GM21528 (cell line): ENCODE measurements at regions not wholly inside any gene's neighbourhood (a gene's known extent, or its start where the extent isn't known, plus 50 kb on each side); places are given as distances from the start of the nearest gene placed in this dataset.
A peak's percentile ranks its signal among the peaks of the same experiment; 100 is the strongest.

Experiments
- ATAC-seq: cut with Tn5 transposase; IDR thresholded peaks from one replicate; pipeline ENCODE4 v1.9.1; 2021; ENCODE audit warnings: mild to moderate bottlenecking, moderate library complexity; ENCODE audit not compliant: unreplicated experiment, low FRiP score

DNA sequence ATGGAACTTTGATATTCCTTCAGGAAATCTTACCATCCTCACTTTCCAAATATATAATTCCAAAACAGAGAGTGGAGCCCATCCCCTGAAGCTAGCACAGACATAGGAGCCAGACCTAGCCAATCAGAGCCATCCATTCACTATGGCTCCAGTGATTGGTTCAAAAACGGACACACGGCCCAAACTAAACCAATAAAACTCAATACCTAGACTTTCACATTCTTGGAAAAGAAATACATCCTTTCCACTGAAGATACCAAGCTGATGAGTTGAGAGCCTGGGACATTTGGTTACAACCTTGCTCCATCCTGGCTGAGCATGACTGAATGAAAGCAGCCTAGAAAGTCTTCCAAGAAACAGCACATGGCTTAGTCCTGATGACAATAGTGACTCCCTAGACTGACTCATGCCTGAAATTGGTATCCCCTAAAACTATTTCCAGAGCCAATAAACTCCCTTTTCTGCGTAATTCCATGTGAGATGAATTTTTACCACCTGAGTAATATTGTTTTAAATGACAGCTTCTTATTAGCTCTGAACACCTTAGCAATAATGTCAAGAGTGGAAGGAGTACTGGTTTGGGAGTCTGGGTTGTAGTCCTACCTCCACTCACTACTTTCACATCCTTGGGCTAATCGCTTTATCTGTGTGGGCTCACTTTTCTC, 189.6 kb upstream of the LNX1 start:
- no peak for ATAC-seq

DNA sequence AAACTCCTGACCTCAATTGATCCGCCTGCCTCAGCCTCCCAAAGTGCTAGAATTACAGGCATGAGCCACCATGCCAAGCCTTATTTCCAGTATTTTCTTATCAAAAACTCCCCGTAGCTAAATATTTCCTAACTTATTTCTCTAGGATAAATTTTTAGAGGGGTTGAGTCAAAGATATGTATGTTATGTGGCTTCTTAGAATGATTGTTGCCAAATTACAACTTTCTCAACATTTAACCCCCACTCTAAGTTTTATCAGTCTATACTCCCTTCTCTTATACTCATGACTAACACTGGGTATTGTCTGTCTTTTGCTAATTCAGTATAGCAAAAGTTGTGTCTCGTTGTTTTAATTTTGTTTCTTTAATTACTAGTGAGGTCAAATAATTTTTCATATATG, 187.7 kb upstream of the LNX1 start:
- no peak for ATAC-seq

DNA sequence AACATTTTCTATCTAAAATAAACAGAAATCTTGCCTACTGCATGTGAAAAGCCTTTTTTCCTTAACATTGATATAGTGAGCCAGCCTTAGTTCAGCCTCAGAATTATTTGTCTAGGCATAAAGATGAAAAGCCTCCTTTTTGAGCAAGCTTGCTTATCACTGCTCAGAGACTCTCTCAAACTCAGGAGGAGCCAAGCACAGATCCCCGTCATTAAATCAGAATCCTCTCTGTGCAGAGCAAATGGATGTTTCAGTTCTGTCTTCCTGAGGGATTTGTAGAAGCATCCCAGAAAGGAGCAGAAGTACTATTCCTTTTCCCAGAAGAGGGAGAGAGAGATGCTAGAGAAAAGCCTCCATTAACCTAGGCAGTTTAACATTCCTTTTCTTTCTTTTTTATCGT, 186.9 kb upstream of the LNX1 start:
- ATAC-seq = no peak

DNA sequence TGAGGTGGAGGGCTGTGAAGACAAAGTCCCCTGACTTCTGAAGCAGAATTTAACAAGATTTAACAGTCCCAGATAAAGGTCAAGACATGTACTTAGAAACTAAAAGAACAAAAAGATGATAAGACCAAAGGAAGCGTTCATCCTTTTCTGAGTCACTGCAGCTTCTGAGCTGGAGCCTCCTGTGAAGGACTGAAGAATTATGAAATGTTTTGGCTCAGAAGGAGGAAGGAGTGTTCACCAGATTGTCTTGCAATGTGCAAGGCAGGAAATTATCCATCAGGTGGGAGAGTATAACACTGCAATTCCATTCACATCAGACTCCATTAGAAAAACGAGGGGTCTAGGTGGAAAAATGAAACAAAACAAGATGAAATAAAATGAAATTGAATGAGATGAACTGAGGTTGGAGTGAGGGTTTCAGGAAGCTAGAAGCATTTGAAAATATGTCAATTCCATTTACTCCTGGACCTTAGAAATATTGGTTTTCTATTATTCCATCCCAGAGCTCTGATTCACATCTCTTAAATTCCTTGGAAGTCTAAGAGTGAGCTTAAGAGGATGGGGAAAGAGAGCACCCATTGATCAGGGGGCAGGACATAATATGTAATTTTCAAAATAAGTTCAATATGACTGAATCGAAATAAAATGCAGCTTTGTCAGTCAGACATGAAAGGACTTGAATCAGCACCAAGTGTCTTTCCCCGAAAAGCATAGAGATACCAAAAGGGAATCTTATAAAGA, 186.1 kb upstream of the LNX1 start:
- ATAC-seq = no peak

DNA sequence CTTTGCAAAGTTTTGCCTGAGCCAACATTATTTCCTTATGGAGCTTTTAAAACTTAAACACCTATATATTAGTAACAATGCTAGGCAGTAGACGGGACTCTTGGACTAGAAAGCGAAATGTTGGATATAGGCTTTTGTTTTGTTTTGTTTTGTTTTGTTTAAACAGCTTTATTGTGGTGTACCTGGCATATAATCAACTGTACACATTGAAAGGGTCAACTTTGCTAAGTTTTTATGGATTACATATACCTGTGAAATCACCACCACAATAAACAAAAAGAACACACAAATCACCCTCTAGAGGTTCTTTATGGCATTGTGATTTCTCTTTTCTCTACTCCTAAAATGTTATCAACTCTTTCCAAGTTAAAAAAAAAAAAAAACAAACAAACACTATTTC, 184.9 kb upstream of the LNX1 start:
- no peak for ATAC-seq

DNA sequence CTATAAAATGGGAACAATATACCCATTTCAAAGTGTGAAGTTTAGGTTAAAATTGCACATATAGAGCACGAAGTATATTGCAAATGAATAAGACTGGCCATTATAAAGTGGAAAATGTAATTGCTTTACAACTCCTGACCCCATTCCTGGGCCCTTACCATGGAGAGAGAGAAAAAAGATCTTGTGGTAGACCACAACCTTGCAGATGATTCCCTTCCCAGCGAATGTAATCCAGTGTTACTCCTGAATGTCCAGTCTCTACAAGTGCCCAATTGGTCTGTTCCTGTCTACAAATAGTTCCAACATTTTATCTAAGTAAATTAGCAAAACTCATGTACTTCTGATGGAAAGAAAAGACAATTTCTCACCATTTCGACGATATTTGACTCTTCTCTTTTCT, 184.1 kb upstream of the LNX1 start:
- ATAC-seq = no peak

DNA sequence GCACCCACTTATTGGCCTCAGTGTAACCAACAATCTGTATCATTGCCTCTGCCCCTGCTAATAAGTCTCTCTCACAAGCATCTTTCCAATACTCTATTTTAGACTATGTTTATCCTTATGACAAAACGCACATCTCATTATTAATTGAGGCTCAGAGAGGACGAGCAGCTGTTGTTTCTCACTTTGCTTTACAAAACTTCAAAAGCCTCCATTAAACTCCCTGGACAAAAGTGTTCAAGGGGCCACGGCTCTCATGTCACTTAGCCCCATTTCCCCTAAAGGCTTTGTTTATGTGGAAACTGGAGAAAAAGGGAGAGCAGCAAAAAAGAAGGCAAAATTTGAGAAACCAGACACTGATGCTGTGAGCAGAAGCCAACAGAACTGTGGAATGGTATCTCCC, 180.0 kb upstream of the LNX1 start:
- ATAC-seq = no peak

DNA sequence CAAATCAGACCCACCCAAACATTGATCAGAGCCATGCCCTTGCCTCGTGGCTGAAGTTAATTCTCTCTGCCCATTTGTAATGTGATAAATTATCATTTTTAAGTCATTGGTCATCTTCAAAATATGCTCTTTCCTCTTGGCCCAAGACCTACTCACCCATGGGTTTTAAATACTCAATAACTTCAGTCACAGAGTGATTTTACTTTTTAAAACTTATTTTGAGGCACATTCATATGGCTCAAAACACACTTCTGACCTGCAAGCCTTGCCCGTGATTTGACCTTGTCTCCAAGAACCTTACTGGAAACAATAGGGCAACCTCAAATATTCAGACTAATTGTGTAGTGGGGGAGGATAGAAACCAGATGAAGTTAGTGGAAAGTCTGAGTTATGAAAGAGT, 176.2 kb upstream of the LNX1 start:
- no peak for ATAC-seq

DNA sequence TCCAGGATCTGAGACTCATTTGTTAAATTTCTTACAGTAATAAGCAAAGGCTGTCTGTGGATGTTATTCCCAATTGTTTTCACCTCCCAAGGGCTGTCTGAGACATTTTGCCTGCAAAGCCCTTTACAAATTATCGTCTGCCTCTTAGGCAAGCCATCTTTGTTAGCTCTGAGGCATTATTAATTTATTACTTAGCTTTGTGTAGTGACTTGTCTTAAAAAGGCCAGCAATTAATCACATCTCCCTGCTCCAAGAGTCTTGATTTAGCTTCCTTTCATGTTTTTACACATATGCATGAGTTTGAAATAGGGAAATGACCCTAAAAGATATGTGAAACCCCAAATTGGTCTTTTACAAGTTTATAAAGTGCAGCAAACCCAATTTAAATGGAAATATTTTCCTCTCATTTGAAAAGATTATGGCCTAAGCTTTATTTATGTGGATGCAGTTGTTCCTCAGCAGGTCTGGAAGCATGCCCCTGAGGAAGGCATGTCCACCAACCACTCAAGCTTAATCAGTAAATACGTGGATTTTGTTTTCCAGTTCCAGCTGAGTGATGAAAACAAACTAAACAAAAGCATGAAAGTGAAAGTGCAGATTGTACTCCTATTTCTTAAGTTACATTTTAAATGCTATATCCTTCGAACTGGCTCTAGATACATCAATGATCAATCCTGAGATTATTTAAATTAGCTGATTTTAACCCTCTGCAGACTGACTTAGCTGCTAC, 173.6 kb upstream of the LNX1 start:
- ATAC-seq = no peak

DNA sequence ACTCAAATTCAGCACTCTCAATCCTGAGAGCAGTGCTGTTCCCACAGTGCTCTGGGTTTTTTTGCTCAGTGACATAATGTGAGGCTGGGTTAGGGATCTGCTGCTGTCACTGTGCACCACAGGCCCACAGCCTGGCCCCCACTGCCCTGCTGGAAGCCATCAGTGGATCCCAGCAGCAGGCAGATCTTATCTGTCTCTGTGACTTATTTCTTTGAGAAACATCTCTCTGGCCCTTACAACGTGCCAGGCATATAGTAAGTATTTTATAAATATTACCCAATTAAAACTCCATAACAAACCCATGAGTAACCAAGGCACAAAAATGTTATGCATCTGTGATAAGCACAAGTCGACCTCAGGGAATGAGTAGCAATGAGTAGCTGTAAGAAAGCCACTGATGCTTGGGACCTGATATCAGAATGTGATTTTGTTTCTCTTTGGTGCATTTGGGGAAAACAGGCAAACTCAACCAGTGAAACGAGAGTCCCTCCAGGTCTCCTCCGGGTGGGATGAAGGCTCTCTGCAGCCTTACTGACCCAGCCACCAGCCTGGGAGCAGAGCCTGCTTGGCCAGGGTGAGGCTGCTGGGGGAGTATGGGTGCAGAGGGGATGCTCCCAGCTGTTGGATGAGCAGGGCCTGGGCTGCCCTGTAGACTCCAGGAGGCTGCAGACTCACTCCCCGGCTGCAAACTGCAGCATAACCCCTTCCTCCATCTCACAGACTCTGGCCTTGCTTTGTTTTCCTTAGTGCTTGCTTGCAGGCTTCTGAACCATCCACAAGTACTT, 172.7 kb upstream of the LNX1 start:
- no peak for ATAC-seq

DNA sequence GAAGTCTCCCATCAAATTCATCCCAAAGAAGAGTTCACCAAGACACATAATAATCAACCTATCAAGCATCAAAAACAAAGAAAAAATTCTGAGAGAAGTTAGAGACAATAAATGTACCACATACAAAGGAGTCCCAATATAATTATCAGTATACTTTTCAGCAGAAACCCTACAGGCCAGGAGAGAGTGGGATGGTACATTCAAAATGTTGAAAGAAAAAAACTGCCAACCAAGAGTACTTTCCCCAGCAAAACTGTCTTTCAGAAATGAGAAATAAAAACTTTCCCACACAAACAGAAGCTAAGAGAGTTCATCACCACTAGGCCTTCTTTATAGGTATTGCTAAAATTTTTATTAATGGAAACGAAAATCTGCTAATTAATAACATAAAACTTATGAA, 164.4 kb upstream of the LNX1 start:
- no peak for ATAC-seq

DNA sequence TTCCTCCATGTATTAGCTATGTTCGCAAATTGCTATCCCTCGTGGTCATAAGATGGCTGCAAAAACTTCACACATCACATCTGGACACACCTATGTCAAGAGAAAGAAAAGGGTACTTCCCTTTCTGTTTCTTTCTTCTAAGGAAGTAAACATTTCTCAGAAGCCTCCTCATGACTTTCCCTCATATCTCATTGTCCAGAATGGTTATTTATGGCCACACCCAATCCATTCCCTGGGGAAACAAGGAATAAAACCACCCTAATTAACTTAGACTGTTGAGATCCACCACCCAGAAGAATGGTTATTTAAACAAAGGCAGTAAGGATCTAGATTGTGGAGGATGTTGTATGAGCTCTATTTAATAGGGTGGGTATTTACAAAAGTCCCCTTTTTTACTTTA, 160.8 kb upstream of the LNX1 start:
- no peak for ATAC-seq

DNA sequence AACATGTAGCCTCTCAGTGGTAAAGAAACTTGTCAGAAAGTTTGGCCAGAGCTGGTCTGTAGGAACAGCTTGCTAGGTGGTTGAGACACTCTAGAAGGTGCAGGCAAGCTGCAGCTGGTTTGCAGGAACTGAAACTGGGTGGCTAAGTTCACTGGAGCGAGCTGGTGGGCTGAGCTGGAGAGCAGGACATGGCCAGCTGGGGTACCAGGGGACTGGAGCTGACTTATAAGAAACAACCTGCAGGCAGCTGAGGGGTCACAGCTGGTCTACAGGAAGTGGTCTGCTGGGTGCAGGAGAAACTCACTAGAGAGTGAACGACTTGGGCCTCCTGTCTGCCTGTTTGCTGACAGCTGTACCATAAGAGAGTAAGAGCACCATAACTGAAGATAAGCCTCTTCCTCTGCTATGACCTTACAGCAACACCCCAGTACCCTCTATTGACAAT, 157.1 kb upstream of the LNX1 start:
- ATAC-seq = peak; percentile 98

DNA sequence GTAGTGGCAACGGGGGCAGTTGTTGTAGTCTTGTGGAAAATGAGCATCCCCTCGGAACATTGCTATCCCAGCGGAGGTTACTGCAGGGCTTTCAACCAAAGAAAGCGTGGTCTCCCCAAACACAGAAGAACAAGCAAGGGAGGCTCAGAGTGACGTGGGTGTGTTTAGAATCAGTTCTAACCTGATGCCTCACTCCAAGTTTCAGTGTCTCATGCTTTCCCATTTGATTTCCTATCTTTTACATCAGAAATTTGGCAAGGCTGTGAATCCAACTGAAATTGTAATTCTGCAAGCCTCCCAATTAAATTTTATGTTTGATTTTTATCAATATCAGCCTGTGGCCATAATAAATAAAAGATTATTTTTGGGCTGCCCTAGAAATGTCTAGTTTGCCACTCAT, 156.1 kb upstream of the LNX1 start:
- ATAC-seq = no peak

DNA sequence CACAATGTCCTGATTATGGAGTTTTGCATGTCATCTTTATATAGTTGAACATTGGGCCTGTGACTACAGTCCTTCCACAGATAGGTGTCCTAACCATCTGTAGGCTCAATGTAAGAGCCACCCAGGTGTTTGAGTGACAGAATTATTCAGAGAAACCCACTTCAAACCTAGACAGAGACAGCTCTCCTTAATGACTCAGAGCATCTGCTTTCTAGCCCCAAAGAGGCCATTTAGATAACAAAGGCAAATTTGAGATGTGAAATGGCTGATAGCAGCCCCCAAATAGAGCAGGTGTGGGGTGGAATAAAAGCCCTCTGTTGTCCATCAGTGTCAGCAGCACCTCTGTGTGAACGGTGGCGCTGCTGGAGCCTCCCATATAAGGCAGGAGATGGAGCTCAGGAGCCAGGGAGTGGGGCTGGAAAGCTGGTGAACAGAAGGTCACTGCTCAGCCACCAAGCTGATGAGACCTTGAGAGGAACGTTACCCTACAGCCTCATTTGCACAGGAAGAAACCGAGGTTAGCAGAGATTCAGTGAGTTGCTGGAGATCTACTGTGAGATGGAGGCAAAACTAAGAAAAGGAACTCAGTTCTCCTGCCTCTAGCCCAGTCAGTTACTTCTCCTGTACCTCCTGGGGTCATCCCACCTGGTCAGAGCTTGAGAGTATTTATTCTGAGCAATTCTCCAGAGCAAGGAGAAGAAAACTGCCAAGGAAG, 153.3 kb upstream of the LNX1 start:
- ATAC-seq = no peak

DNA sequence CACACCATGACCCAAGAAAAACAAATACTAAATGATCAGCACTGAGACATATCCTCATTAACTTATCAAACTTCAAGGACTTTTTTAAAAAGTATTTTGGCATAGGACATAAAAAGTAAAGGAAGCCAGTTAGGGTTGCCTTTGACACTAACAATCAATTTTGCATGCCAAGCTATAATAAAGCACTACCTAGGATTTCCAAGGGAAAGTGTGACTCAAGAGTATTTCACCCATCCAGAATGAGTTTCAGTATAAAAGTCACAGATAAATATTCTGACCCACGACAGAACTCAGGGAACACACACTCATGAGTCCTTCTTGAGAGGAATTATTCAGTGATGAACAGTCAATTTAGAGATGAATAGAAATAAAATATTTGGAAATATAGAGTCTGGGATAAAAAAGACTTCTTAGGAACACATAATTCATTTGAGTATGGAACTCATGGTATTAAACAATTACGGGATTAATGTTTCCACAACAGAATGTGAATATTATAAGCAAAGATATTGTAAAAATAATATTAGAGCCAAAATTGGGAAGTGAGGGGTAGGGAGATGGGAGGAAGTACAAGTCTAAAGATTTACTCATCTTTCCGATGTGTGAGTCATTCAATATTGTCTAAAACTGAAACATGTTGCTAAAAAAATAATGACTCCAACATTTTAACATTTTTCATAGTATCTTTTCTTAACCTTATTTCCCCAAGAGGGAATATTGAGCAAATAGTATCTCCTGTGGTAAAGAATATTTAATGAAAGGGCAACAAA, 143.5 kb upstream of the LNX1 start:
- no peak for ATAC-seq

DNA sequence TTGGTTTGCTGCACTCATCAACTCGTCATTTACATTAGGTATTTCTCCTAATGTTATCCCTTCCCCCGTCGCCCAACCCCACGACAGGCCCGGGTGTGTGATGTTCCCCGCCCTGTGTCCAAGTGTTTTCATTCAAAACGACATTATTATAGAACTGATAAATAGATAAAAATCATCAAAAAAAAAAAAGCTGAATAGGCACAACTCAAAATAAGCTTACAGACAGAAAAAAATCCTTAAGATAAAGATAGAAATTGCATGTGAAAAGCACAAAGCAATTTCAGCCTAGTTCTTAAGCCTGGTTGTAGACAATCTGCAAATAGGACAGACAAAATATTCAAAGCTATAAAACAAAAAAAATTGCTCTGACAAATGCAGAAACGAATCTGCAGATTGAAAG, 142.9 kb upstream of the LNX1 start:
- no peak for ATAC-seq

DNA sequence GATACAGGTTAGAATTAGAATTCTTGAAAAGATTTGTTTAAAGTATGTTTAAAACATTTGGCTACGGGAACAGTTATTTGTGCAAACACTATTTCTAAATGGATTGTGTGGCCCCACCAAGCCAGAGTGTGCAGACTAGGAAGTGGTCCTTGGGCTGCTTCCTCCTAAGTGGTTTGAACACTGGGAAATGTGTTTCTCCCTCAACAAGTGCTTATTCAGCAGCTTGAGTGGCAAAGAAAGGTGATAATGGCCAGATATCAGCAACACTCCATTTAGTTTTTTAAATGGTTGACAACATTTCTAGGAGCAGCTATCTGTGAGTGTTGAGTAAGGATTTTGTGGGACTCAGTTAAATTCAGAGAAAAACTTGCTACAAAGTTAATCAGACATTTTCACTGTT, 141.4 kb upstream of the LNX1 start:
- ATAC-seq = no peak

DNA sequence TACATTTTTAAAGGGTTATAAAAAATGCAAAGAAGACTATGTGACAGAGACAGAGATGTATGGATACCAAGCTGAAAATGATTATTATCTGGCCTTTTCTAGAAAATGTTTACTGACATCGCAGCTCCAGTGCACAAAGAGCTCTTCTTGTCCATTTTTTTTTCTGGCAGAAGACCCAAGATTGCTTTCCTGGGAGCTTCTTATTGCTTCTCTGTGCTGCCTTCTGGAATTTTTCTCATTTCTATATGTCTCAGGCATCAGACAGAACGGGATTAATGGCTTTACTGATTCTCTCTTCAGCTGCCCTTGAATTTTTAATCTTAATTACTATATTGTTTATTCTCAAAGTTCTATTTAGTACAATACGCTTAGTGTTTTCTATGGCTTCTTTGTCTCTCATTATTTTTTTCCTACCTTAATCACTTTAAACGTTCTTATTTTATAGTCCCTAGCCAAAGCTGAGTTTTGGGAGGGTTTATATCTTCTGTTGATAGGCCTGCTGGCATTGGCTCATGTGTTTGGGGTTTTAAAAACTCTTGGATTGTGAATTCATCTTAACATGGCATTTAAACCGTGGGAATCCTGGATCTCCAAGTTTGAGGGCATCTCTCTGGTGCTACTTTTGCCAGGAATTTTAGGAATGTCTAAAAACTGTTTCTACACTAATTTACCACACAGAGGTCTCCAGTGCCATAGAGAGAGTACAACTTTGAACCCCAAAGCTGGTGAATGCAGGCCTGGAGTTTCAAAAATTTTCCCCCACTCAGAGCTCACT, 138.9 kb upstream of the LNX1 start:
- no peak for ATAC-seq
